Cardiac muscle cell (in vitro differentiated cells and primary cell): ENCODE measurements at regions not wholly inside any gene's neighbourhood (a gene's known extent, or its start where the extent isn't known, plus 50 kb on each side); places are given as distances from the start of the nearest gene placed in this dataset.

Experiments
- DNase-seq, 2 donors: peaks; one replicate each; pipeline versions ENCODE4 v3.0.0 to v3.0.0-alpha.2; 2010 to 2017; ENCODE audit warnings: low read depth in 1 of 2, low spot score in 1 of 2
- H3K27ac ChIP-seq: fragments of 200-600 bp; sonication (generic); 2 replicates; pipeline ENCODE4 v1.5.1; 2016
- H3K27me3 ChIP-seq: fragments of 200-600 bp; sonication (generic); 2 replicates; pipeline ENCODE4 v1.6.0; 2016; ENCODE audit warnings: control low read depth
- H3K36me3 ChIP-seq: fragments of 200-600 bp; sonication (generic); 2 replicates; pipeline ENCODE4 v1.5.1; 2016; ENCODE audit warnings: control low read depth
- H3K4me1 ChIP-seq: fragments of 200-600 bp; sonication (generic); 2 replicates; pipeline ENCODE4 v1.8.1; 2017; ENCODE audit warnings: low read depth, mild to moderate bottlenecking, mixed run types
- H3K4me3 ChIP-seq: fragments of 200-600 bp; sonication (generic); 2 replicates; pipeline ENCODE4 v1.5.1; 2016; ENCODE audit warnings: mild to moderate bottlenecking
- H3K9me3 ChIP-seq: fragments of 200-600 bp; sonication (generic); 2 replicates; pipeline ENCODE4 v1.5.1; 2017; ENCODE audit warnings: low read depth, mild to moderate bottlenecking, control low read depth
- CTCF ChIP-seq: IDR thresholded peaks from 2 replicates; pipeline ENCODE4 v1.5.1; 2012; ENCODE audit warnings: low read depth, mild to moderate bottlenecking, low read length

GRCh38 chr2:239467956-239468490 lies 67.2 kb upstream of the HDAC4 start:
- H3K9me3 ChIP-seq, result no peaks in the 10 kb centered on the region
- DNase-seq, result no peak
- no peak for TF ChIP-seq CTCF

GRCh38 chr2:239467281-239467955 lies 66.6 kb upstream of the HDAC4 start:
- no peak for TF ChIP-seq CTCF
- Histone ChIP-seq H3K4me3 (no peak overlapping the region), H3K4me1 (no peaks in the 10 kb centered on the region), H3K27me3 (no peaks in the 10 kb centered on the region), H3K9me3 (no peaks in the 10 kb centered on the region), H3K36me3 (no peaks in the 10 kb centered on the region), H3K27ac (no peak overlapping the region)
- DNase-seq, result no peak

More at GRCh38 chr2:239467956-239468490, 67.2 kb upstream of the HDAC4 start:
- H3K4me1 ChIP-seq, result no peaks in the 10 kb centered on the region
- no peaks in the 10 kb centered on the region for H3K36me3 ChIP-seq
- no peak overlapping the region for H3K27ac ChIP-seq
- H3K4me3 ChIP-seq, result no peak overlapping the region
- H3K27me3 ChIP-seq, result no peaks in the 10 kb centered on the region

GRCh38 chr2:239466755-239467271 lies 66.0 kb upstream of the HDAC4 start:
- TF ChIP-seq CTCF, result no peak
- Histone ChIP-seq H3K9me3 (no peaks in the 10 kb centered on the region), H3K36me3 (no peaks in the 10 kb centered on the region), H3K4me3 (no peak overlapping the region), H3K27ac (no peak overlapping the region), H3K4me1 (no peaks in the 10 kb centered on the region), H3K27me3 (no peaks in the 10 kb centered on the region)
- DNase-seq, result no peak

GRCh38 chr2:239466061-239466754 lies 65.4 kb upstream of the HDAC4 start:
- H3K9me3 ChIP-seq, result no peaks in the 10 kb centered on the region
- no peaks in the 10 kb centered on the region for H3K36me3 ChIP-seq
- no peak overlapping the region for H3K27ac ChIP-seq
- DNase-seq, result no peak
- no peak overlapping the region for H3K4me3 ChIP-seq
- H3K27me3 ChIP-seq, result no peaks in the 10 kb centered on the region
- TF ChIP-seq CTCF, result no peak
- H3K4me1 ChIP-seq, result no peaks in the 10 kb centered on the region

GRCh38 chr2:239465017-239466001 lies 64.5 kb upstream of the HDAC4 start:
- Histone ChIP-seq H3K27ac (no peak overlapping the region), H3K4me3 (no peak overlapping the region), H3K4me1 (no peaks in the 10 kb centered on the region), H3K9me3 (no peaks in the 10 kb centered on the region), H3K36me3 (no peaks in the 10 kb centered on the region), H3K27me3 (no peaks in the 10 kb centered on the region)
- no peak for TF ChIP-seq CTCF
- no peak for DNase-seq
